ENCODE measurements at regions not wholly inside any gene's neighbourhood (a gene's known extent, or its start where the extent isn't known, plus 50 kb on each side); places are given as distances from the start of the nearest gene placed in this dataset.

DNA sequence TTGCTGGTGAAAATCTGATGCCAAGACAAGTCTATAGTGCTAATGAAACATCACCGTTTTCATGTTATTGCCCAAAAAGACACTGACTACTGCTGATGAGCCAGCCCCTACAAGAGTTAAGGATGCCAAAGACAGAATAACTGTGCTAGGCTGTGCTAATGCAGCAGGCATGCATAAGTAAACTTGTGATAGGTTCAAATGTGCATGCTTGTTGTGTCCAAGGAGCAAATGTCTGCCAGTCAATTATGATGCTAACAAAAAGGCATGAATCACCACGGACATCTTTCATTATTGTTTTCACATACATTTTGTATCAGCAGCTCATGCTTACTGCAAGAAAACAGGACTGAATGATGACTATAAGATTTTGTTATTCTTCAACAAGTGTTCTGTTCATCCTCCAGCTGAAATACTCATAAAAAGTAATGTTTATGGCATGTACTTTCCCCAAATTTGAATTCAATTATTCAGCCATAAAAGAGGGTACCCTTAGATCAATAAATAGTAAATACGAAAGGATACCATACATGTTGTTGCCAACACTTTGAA is 306.9 kb upstream of the ARSJ start:
- TF ChIP-seq, protein P1, sequence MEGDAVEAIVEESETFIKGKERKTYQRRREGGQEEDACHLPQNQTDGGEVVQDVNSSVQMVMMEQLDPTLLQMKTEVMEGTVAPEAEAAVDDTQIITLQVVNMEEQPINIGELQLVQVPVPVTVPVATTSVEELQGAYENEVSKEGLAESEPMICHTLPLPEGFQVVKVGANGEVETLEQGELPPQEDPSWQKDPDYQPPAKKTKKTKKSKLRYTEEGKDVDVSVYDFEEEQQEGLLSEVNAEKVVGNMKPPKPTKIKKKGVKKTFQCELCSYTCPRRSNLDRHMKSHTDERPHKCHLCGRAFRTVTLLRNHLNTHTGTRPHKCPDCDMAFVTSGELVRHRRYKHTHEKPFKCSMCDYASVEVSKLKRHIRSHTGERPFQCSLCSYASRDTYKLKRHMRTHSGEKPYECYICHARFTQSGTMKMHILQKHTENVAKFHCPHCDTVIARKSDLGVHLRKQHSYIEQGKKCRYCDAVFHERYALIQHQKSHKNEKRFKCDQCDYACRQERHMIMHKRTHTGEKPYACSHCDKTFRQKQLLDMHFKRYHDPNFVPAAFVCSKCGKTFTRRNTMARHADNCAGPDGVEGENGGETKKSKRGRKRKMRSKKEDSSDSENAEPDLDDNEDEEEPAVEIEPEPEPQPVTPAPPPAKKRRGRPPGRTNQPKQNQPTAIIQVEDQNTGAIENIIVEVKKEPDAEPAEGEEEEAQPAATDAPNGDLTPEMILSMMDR (IDR thresholded peaks at IDR 0.05; ENCODE audit: insufficient read depth, low read depth, low read length, missing control alignments): no peak
- DNase-seq (ENCODE audit: low read depth): no peak
- no peak overlapping the region for H3K4me3 ChIP-seq (ENCODE audit: low read depth, low read length)

GRCh38 chr4:114287079-114287696 is 307.7 kb upstream of the ARSJ start:
- DNase-seq (ENCODE audit: low read depth): no peak
- no peak overlapping the region for H3K4me3 ChIP-seq (ENCODE audit: low read depth, low read length)
- TF ChIP-seq, protein P1 (IDR thresholded peaks at IDR 0.05; ENCODE audit: insufficient read depth, low read depth, low read length, missing control alignments): no peak

DNA sequence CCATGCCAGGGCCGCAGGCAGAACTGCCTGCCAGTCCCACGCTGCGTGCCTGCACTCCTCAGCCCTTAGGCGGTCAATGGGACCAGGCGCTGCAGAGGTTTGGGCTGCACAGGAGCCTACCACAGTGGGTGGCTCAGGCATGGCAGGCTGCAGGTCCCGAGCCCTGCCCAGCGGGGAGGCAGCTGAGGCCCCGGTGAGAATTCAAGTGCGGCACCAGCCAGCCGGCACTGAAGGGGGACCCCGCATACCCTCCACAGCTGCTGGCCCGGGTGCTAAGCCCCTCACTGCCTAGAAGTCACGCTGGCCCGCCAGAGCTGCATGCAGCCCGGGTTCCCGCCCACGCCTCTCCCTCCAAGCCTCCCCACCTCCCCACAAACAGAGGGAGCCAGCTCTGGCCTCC is 302.5 kb upstream of the UGT8 start:
- TF ChIP-seq, protein P1 (IDR thresholded peaks at IDR 0.05; ENCODE audit: insufficient read depth, low read depth, low read length, missing control alignments): no peak
- DNase-seq (ENCODE audit: low read depth): no peak
- H3K4me3 ChIP-seq (ENCODE audit: low read depth, low read length): no peak overlapping the region

GRCh38 chr4:114302472-114302871 is 296.1 kb upstream of the UGT8 start:
- TF ChIP-seq, protein P1 (IDR thresholded peaks at IDR 0.05; ENCODE audit: insufficient read depth, low read depth, low read length, missing control alignments): no peak
- DNase-seq (ENCODE audit: low read depth): peak; percentile 12
- H3K4me3 ChIP-seq (ENCODE audit: low read depth, low read length): no peak overlapping the region

DNA sequence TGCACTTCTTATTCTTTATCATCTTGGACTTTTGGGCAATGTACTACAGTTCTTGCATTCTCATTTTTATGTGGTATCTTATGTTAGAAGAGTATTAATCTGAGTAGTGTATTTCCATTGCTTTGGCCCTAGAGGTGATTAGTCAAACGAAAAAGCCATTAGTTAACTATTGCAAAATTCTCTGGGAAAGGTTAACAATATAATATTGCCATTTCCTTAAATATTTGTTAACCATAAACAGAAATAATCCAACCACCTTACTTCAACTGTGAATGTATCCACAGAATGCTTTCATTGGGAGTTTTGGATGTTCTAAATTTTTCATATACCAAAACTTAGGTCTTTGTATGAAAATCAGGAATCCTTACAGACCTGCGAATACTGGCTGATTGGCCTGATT is 294.6 kb upstream of the UGT8 start:
- TF ChIP-seq, protein P1 (IDR thresholded peaks at IDR 0.05; ENCODE audit: insufficient read depth, low read depth, low read length, missing control alignments): no peak
- no peak for DNase-seq (ENCODE audit: low read depth)
- no peak overlapping the region for H3K4me3 ChIP-seq (ENCODE audit: low read depth, low read length)

DNA sequence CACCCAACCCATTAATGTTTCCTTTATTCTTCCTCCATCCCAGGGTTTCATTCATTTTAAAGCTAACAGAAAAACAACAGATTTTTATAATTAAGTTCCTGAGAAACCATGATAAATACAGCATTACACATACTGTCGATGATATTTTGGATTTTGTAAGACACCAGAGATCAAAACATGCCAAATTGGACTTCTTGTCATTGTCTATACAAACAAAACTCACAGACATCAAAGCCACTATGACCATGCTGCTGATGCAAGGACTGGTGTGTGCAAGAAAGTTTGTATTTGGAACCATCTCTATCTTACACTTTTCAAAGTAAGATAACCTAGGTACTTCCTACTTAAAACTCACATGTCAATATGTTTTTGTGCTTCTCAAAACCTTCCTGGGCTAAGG is 294.0 kb upstream of the UGT8 start:
- TF ChIP-seq, protein P1 (IDR thresholded peaks at IDR 0.05; ENCODE audit: insufficient read depth, low read depth, low read length, missing control alignments): no peak
- H3K4me3 ChIP-seq (ENCODE audit: low read depth, low read length): no peak overlapping the region
- no peak for DNase-seq (ENCODE audit: low read depth)

GRCh38 chr4:114306946-114307345 is 291.7 kb upstream of the UGT8 start:
- H3K4me3 ChIP-seq (ENCODE audit: low read depth, low read length): no peak overlapping the region
- DNase-seq (ENCODE audit: low read depth): no peak
- TF ChIP-seq, protein P1 (IDR thresholded peaks at IDR 0.05; ENCODE audit: insufficient read depth, low read depth, low read length, missing control alignments): no peak

Data from GM12865 (cell line).